ENCODE measurements at regions not wholly inside any gene's neighbourhood (a gene's known extent, or its start where the extent isn't known, plus 50 kb on each side); places are given as distances from the start of the nearest gene placed in this dataset.

DNA sequence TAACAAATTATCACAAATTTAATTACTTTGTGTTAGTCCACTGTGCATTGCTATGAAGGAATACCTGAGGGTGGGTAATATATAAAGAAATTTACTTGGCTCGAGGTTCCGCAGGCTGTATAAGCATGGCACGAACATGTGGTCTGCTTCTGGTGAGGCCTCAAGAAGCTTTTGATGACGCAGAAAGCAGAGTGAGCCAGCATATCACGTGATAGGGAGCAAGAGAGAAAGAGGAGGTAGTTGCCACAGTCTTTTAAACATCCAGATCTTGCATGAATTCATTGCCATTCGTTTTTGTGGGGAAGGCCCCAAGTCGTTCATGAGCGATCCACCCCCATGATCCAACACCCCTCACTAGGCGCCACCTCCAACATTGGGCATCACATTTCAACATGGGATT is 733.7 kb downstream of the GRIK2 start (continued):
- TF ChIP-seq, protein P1, sequence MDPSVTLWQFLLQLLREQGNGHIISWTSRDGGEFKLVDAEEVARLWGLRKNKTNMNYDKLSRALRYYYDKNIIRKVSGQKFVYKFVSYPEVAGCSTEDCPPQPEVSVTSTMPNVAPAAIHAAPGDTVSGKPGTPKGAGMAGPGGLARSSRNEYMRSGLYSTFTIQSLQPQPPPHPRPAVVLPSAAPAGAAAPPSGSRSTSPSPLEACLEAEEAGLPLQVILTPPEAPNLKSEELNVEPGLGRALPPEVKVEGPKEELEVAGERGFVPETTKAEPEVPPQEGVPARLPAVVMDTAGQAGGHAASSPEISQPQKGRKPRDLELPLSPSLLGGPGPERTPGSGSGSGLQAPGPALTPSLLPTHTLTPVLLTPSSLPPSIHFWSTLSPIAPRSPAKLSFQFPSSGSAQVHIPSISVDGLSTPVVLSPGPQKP (IDR thresholded peaks at IDR 0.05; ENCODE audit: low read depth, low read length) = no peak
- no peak for TF ChIP-seq SUPT20H (IDR thresholded peaks at IDR 0.05; ENCODE audit: borderline replicate concordance, control insufficient read depth, low read depth, low read length)
- no peak for TF ChIP-seq EED (IDR thresholded peaks at IDR 0.05; ENCODE audit: low read depth)
- no peak for TF ChIP-seq YY1 (IDR thresholded peaks at IDR 0.05; ENCODE audit: low read depth, low read length)
- TF ChIP-seq STAT3 (IDR thresholded peaks at IDR 0.05; ENCODE audit: low read depth, low read length) = no peak
- TF ChIP-seq, protein P2, sequence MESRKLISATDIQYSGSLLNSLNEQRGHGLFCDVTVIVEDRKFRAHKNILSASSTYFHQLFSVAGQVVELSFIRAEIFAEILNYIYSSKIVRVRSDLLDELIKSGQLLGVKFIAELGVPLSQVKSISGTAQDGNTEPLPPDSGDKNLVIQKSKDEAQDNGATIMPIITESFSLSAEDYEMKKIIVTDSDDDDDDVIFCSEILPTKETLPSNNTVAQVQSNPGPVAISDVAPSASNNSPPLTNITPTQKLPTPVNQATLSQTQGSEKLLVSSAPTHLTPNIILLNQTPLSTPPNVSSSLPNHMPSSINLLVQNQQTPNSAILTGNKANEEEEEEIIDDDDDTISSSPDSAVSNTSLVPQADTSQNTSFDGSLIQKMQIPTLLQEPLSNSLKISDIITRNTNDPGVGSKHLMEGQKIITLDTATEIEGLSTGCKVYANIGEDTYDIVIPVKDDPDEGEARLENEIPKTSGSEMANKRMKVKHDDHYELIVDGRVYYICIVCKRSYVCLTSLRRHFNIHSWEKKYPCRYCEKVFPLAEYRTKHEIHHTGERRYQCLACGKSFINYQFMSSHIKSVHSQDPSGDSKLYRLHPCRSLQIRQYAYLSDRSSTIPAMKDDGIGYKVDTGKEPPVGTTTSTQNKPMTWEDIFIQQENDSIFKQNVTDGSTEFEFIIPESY (IDR thresholded peaks at IDR 0.05) = no peak
- no peak for TF ChIP-seq MXI1 (IDR thresholded peaks at IDR 0.05; ENCODE audit: low read depth, low read length)
- TF ChIP-seq, protein P3, sequence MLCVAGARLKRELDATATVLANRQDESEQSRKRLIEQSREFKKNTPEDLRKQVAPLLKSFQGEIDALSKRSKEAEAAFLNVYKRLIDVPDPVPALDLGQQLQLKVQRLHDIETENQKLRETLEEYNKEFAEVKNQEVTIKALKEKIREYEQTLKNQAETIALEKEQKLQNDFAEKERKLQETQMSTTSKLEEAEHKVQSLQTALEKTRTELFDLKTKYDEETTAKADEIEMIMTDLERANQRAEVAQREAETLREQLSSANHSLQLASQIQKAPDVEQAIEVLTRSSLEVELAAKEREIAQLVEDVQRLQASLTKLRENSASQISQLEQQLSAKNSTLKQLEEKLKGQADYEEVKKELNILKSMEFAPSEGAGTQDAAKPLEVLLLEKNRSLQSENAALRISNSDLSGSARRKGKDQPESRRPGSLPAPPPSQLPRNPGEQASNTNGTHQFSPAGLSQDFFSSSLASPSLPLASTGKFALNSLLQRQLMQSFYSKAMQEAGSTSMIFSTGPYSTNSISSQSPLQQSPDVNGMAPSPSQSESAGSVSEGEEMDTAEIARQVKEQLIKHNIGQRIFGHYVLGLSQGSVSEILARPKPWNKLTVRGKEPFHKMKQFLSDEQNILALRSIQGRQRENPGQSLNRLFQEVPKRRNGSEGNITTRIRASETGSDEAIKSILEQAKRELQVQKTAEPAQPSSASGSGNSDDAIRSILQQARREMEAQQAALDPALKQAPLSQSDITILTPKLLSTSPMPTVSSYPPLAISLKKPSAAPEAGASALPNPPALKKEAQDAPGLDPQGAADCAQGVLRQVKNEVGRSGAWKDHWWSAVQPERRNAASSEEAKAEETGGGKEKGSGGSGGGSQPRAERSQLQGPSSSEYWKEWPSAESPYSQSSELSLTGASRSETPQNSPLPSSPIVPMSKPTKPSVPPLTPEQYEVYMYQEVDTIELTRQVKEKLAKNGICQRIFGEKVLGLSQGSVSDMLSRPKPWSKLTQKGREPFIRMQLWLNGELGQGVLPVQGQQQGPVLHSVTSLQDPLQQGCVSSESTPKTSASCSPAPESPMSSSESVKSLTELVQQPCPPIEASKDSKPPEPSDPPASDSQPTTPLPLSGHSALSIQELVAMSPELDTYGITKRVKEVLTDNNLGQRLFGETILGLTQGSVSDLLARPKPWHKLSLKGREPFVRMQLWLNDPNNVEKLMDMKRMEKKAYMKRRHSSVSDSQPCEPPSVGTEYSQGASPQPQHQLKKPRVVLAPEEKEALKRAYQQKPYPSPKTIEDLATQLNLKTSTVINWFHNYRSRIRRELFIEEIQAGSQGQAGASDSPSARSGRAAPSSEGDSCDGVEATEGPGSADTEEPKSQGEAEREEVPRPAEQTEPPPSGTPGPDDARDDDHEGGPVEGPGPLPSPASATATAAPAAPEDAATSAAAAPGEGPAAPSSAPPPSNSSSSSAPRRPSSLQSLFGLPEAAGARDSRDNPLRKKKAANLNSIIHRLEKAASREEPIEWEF (IDR thresholded peaks at IDR 0.05; ENCODE audit: insufficient replicate concordance, low read depth, low read length) = no peak
